GM12878 (cell line): ENCODE measurements at regions not wholly inside any gene's neighbourhood (a gene's known extent, or its start where the extent isn't known, plus 50 kb on each side); places are given as distances from the start of the nearest gene placed in this dataset.

Experiments
- CTCF ChIP-seq, 3 experiments: IDR thresholded peaks in 2 of 3; conservative IDR thresholded peaks in 1 of 3; 2 replicates each; pipeline ENCODE4 v1.5.1; 2011; ENCODE audit warnings: low read depth in 3 of 3, low read length in 3 of 3, mild to moderate bottlenecking in 3 of 3, control low read depth in 2 of 3, moderate library complexity in 2 of 3, inconsistent platforms in 1 of 3, mixed read lengths in 1 of 3; ENCODE audit not compliant: control insufficient read depth in 2 of 3, insufficient read depth in 1 of 3; ENCODE audit errors: extremely low read depth in 1 of 3
- SIN3A ChIP-seq: IDR thresholded peaks from 2 replicates; pipeline ENCODE4 v1.6.1; 2012; ENCODE audit warnings: low read depth, low read length, improper control_type of control experiment

DNA sequence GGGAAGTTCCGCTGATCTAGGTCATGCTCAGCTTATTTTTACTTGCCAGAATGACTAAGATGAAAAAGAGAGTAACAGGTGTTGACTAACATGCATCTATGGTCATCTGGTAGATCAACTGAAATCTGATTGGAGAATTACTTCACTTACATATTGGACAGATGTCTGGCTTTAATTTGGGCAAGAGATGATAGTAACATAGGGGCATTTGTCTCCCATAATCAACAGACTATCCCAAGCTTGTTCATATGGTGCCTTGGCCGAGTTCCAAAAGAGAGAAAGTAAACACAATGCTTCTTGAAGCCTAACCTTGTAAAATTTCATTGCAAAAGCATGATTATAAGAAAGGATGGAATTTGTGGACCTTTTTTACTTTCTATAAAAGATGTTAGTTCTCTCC, 503.7 kb downstream of the ADCYAP1 start:
- no peak for TF ChIP-seq CTCF (IDR thresholded peaks at IDR 0.05 in 2 of 3, conservative IDR thresholded peaks at IDR 0.05 in 1 of 3; ENCODE audit: control insufficient read depth in 2 of 3, extremely low read depth in 1 of 3, insufficient read depth in 1 of 3, low read depth in 3 of 3, low read length in 3 of 3)
- no peak for TF ChIP-seq SIN3A
